Small intestine (tissue), 7 donors: ENCODE measurements at regions not wholly inside any gene's neighbourhood (a gene's known extent, or its start where the extent isn't known, plus 50 kb on each side); places are given as distances from the start of the nearest gene placed in this dataset.
A peak's percentile ranks its signal among the peaks of the same experiment; 100 is the strongest.
"Not testable (repeated sequence)": the region's sequence is repeated elsewhere in the genome, so short reads cannot be mapped to it uniquely, and the experiment has no call there.

ENCODE experiments used
- DNase-seq, 2 donors: peaks; one replicate each; pipeline versions ENCODE4 v3.0.0 to v3.0.0-alpha.2; 2013
- FAIRE-seq: peaks from 2 replicates; lab custom pipeline; 2012; peaks lifted over from hg19 to GRCh38; lab: Jason Lieb, UNC
- H3K27ac ChIP-seq, 3 donors: one replicate each; pipeline ENCODE4 v1.5.1; 2013; ENCODE audit warnings: low read length in 2 of 3, mild to moderate bottlenecking in 2 of 3, control low read depth in 1 of 3, inconsistent platforms in 1 of 3, low read depth in 1 of 3, moderate library complexity in 1 of 3
- H3K27me3 ChIP-seq, 3 donors: one replicate each; pipeline ENCODE4 v1.6.1; 2013; ENCODE audit warnings: low read length in 3 of 3, inconsistent platforms in 1 of 3; ENCODE audit not compliant: control insufficient read depth in 3 of 3, insufficient read depth in 3 of 3
- H3K36me3 ChIP-seq, 3 donors: one replicate each; pipeline ENCODE4 v1.6.1; 2013; ENCODE audit warnings: low read length in 3 of 3, inconsistent platforms in 1 of 3, low read depth in 1 of 3, mild to moderate bottlenecking in 1 of 3, moderate library complexity in 1 of 3; ENCODE audit not compliant: control insufficient read depth in 3 of 3, insufficient read depth in 2 of 3
- H3K4me1 ChIP-seq, 3 donors: one replicate each; pipeline ENCODE4 v1.6.1; 2013; ENCODE audit warnings: low read length in 2 of 3, inconsistent platforms in 1 of 3, low read depth in 1 of 3, mild to moderate bottlenecking in 1 of 3, moderate library complexity in 1 of 3; ENCODE audit not compliant: control insufficient read depth in 3 of 3, insufficient read depth in 2 of 3
- H3K4me3 ChIP-seq, 3 donors: one replicate each; pipeline ENCODE4 v1.5.1; 2013; ENCODE audit warnings: low read length in 3 of 3, control low read depth in 1 of 3, inconsistent platforms in 1 of 3, low read depth in 1 of 3, mild to moderate bottlenecking in 1 of 3, moderate library complexity in 1 of 3
- H3K9me3 ChIP-seq, 2 donors: one replicate each; pipeline ENCODE4 v1.6.1; 2013; ENCODE audit warnings: low read depth in 1 of 2, low read length in 1 of 2; ENCODE audit not compliant: control insufficient read depth in 2 of 2, insufficient read depth in 1 of 2
- WGBS, 3 donors: extraction: QIAGEN DNeasy Blood & Tissue Kit; methylation state at CpG; one replicate each; pipeline ENCODE4 v1.1.7; 2013; 5-methylcytosine and 5-hydroxymethylcytosine counted together
- donor health status: healthy with polysubstance abuse.
- donor health status: control.
- donor health status: control.
- donor health status: Bipolar disorder and iron deficiency.
- donor health status: healthy.

GRCh38 chr4:130021706-130022105, 925.8 kb downstream of the C4orf33 start:
- DNase-seq, result no peak
- Histone ChIP-seq H3K36me3 (no peaks in the 10 kb centered on the region), H3K9me3 (no peaks in the 10 kb centered on the region), H3K27me3 (no peaks in the 10 kb centered on the region), H3K27ac (no peak overlapping the region), H3K4me3 (no peak overlapping the region), H3K4me1 (no peaks in the 10 kb centered on the region)
- no peak for FAIRE-seq
- 63 to 81% (median 80%) methylated on average over 2 of the region's 2 CpGs for WGBS, 3 donors

GRCh38 chr4:130023088-130023487, 927.1 kb downstream of the C4orf33 start:
- Histone ChIP-seq H3K27me3 (no peaks in the 10 kb centered on the region), H3K27ac (no peak overlapping the region), H3K4me3 (no peak overlapping the region), H3K36me3 (no peaks in the 10 kb centered on the region), H3K4me1 (no peaks in the 10 kb centered on the region), H3K9me3 (no peaks in the 10 kb centered on the region)
- DNase-seq, result no peak
- FAIRE-seq, result no peak
- 90 to 95% (median 92%) methylated on average over 2 of the region's 2 CpGs for WGBS, 3 donors

DNA sequence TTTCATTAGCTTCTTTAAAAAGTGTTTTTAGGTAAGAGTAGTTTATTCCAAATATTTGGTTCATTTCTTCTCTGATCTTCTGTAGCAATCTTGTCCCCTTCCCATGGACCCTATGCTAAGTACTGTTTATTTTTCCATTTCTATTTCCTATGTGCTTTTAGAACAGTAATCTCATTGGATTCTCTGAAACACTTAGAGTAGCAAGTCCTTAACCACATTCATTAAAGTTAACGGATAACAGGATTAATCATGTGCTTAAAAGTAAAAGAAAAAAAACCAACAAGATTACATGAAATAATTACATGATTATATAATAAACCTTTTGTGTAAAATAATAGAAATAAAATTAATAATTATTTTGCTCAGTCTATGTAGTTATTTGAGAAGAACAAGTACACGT, 929.7 kb downstream of the C4orf33 start:
- Histone ChIP-seq H3K36me3 (no peaks in the 10 kb centered on the region), H3K4me1 (no peaks in the 10 kb centered on the region), H3K27ac (no peak overlapping the region), H3K9me3 (no peaks in the 10 kb centered on the region), H3K4me3 (no peak overlapping the region), H3K27me3 (no peaks in the 10 kb centered on the region)
- peak; percentile 81 for FAIRE-seq
- WGBS, 3 donors, result 89 to 93% (median 90%) methylated on average over 2 of the region's 2 CpGs
- DNase-seq, result no peak

DNA sequence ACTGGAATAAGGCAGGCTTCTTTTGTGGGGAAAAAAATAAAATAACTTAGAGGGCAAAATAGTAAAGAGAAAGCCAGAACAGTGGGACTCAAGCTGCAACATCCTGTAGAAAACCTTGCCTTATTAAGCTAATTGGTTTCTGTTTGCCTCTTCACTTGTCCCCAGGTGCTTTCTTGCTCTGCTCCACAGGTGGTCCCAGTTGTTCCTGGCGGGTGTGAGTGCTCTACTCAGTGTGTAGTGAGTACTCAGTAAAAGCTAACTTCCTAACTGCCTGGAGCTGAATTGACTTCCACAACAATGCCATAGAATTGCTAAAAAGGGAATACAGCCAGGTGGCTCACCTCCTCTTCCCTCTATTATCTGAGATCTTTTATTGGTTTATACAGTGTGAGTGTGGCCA, 930.2 kb downstream of the C4orf33 start:
- H3K36me3 ChIP-seq, result no peaks in the 10 kb centered on the region
- H3K4me3 ChIP-seq, result no peak overlapping the region
- H3K27me3 ChIP-seq, result no peaks in the 10 kb centered on the region
- H3K9me3 ChIP-seq, result no peaks in the 10 kb centered on the region
- 65 to 80% (median 67%) methylated on average over 1 of the region's 1 CpG for WGBS, 3 donors
- no peak overlapping the region for H3K27ac ChIP-seq
- H3K4me1 ChIP-seq, result no peaks in the 10 kb centered on the region
- no peak for FAIRE-seq
- DNase-seq, result no peak

DNA sequence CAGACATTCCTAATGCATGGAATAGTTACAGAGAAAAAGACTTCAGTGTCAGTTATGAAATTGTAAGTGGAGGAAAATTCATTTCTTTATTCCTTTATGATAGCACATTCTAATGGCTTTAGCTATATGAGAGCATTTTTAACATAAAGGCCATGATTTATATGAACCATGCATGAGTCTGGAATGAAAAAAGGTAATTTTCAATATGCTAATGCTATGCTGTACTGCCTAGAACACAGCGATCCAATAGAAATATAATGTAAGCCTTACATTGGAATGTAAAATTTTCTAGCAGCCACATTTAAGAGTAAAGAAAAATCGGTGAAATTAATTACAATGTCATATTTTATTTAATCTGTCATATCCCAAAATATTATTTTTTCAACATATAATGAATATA, 932.0 kb downstream of the C4orf33 start:
- DNase-seq, result no peak
- Histone ChIP-seq H3K27ac (no peak overlapping the region), H3K9me3 (no peaks in the 10 kb centered on the region), H3K27me3 (no peaks in the 10 kb centered on the region), H3K36me3 (no peaks in the 10 kb centered on the region), H3K4me3 (no peak overlapping the region), H3K4me1 (no peaks in the 10 kb centered on the region)
- 76 to 91% (median 86%) methylated on average over 2 of the region's 2 CpGs for WGBS, 3 donors
- FAIRE-seq, result no peak

DNA sequence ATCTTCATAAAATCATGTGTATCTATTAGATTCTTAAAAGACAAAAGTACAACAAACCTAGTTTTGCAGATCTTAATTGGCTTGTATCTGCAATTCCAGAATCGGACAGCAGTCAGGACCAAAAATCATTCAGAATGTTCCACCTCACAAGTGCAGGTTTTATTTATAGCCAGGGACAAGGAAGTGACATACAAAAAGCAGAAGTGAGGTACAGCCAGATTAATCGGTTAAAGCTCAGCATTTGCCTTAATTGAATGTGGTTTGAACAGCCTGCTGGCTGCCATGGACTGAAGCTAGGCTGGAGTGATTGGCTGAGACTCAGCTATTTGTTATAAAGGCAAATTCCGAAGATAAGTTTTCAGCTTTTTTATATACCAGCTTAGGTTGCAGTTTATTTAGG, 932.6 kb downstream of the C4orf33 start:
- 19 to 41% (median 29%) methylated on average over 3 of the region's 3 CpGs for WGBS, 3 donors
- no peak for FAIRE-seq

GRCh38 chr4:130029442-130029841, 933.5 kb downstream of the C4orf33 start:
- H3K36me3 ChIP-seq, result no peaks in the 10 kb centered on the region
- DNase-seq, result no peak
- no peak for FAIRE-seq
- no peaks in the 10 kb centered on the region for H3K4me1 ChIP-seq
- H3K27ac ChIP-seq, result no peak overlapping the region
- no peaks in the 10 kb centered on the region for H3K9me3 ChIP-seq
- H3K4me3 ChIP-seq, result no peak overlapping the region
- WGBS, 3 donors, result 8 to 29% (median 28%) methylated on average over 1 of the region's 1 CpG
- no peaks in the 10 kb centered on the region for H3K27me3 ChIP-seq

More for the DNA sequence above, 932.6 kb downstream of the C4orf33 start:
- Histone ChIP-seq H3K27ac (no peak overlapping the region), H3K9me3 (no peaks in the 10 kb centered on the region), H3K36me3 (no peaks in the 10 kb centered on the region), H3K4me1 (no peaks in the 10 kb centered on the region), H3K4me3 (no peak overlapping the region), H3K27me3 (no peaks in the 10 kb centered on the region)
- DNase-seq, result peak in 1 of 2 donors; percentile 9

- Histone ChIP-seq H3K27ac (no peak overlapping the region), H3K9me3 (no peaks in the 10 kb centered on the region), H3K36me3 (no peaks in the 10 kb centered on the region), H3K4me3 (no peak overlapping the region), H3K27me3 (no peaks in the 10 kb centered on the region), H3K4me1 (no peaks in the 10 kb centered on the region)
- WGBS, 3 donors, result 91 to 94% (median 94%) methylated on average over 4 of the region's 4 CpGs
- FAIRE-seq (no peak), DNase-seq (no peak)
Measured at GRCh38 chr4:130031858-130032257, 935.9 kb downstream of the C4orf33 start.

GRCh38 chr4:130033657-130034056, 937.7 kb downstream of the C4orf33 start:
- not testable (repeated sequence) for H3K4me1 ChIP-seq, H3K27me3 ChIP-seq, H3K27ac ChIP-seq, FAIRE-seq, DNase-seq, H3K4me3 ChIP-seq, H3K36me3 ChIP-seq, H3K9me3 ChIP-seq
- 93% methylated on average over 7 of the region's 7 CpGs for WGBS, 3 donors
